ENCODE measurements at regions not wholly inside any gene's neighbourhood (a gene's known extent, or its start where the extent isn't known, plus 50 kb on each side); places are given as distances from the start of the nearest gene placed in this dataset.

- no peaks in the 10 kb centered on the region for H3K27me3 ChIP-seq
- no peak overlapping the region for H3K4me3 ChIP-seq
- TF ChIP-seq POLR2A (IDR thresholded peaks at IDR 0.05): no peak
- TF ChIP-seq POLR2AphosphoS5 (IDR thresholded peaks at IDR 0.05): no peak
- TF ChIP-seq CTCF (IDR thresholded peaks at IDR 0.05): no peak
- TF ChIP-seq EP300 (IDR thresholded peaks at IDR 0.05): no peak
- intact Hi-C loops (cut with DNase I; ENCODE audit: low total_unique reads): no loop called here
- peaks cover 23 to 34% (median 30%) of the 10 kb centered on the region in 4 donors for H3K4me1 ChIP-seq
- 74 to 92% (median 79%) methylated on average over 7 of the region's 7 CpGs for WGBS, 5 donors
- no peaks in the 10 kb centered on the region for H3K9me3 ChIP-seq
- no peak for DNase-seq
- no peak overlapping the region for H3K27ac ChIP-seq
- no peaks in the 10 kb centered on the region for H3K36me3 ChIP-seq
Measured at GRCh38 chr1:19014765-19015164, 58.3 kb upstream of the IFFO2 start.

- peak; percentile 31 to 36 for DNase-seq
- no peak overlapping the region for H3K4me3 ChIP-seq
- no peaks in the 10 kb centered on the region for H3K36me3 ChIP-seq
- WGBS, 5 donors: 81 to 93% (median 87%) methylated on average over 16 of the region's 16 CpGs
- no peak for TF ChIP-seq POLR2A (IDR thresholded peaks at IDR 0.05)
- no peak for TF ChIP-seq EP300 (IDR thresholded peaks at IDR 0.05)
- TF ChIP-seq CTCF (IDR thresholded peaks at IDR 0.05): no peak
- no peak for TF ChIP-seq POLR2AphosphoS5 (IDR thresholded peaks at IDR 0.05)
- H3K27ac ChIP-seq: no peak overlapping the region
- intact Hi-C loops (cut with DNase I; ENCODE audit: low total_unique reads): no loop called here
- H3K27me3 ChIP-seq: no peaks in the 10 kb centered on the region
- peaks cover 30 to 41% (median 35%) of the 10 kb centered on the region in 4 donors for H3K4me1 ChIP-seq
- H3K9me3 ChIP-seq: no peaks in the 10 kb centered on the region
Measured at GRCh38 chr1:19013826-19014548, 57.5 kb upstream of the IFFO2 start.

- H3K4me3 ChIP-seq: no peak overlapping the region
- intact Hi-C loops (cut with DNase I; ENCODE audit: low total_unique reads): no loop called here
- no peak for TF ChIP-seq POLR2A (IDR thresholded peaks at IDR 0.05)
- TF ChIP-seq CTCF (IDR thresholded peaks at IDR 0.05): no peak
- TF ChIP-seq EP300 (IDR thresholded peaks at IDR 0.05): no peak
- TF ChIP-seq POLR2AphosphoS5 (IDR thresholded peaks at IDR 0.05): no peak
- H3K4me1 ChIP-seq: peaks cover 41 to 55% (median 49%) of the 10 kb centered on the region in 4 donors
- H3K9me3 ChIP-seq: no peaks in the 10 kb centered on the region
- H3K36me3 ChIP-seq: no peaks in the 10 kb centered on the region
- no peaks in the 10 kb centered on the region for H3K27me3 ChIP-seq
- no peak for DNase-seq
- WGBS, 5 donors: 54 to 74% (median 61%) methylated on average over 6 of the region's 6 CpGs
- H3K27ac ChIP-seq: peak overlapping the region; percentile 32 to 90 (median 88)
Measured at GRCh38 chr1:19011845-19012231, 55.4 kb upstream of the IFFO2 start.

GRCh38 chr1:19010995-19011844 lies 54.7 kb upstream of the IFFO2 start:
- Histone ChIP-seq H3K36me3 (no peaks in the 10 kb centered on the region), H3K4me3 (peak overlapping the region in 2 of 4 donors; percentile 2 to 25), H3K4me1 (peaks cover 46 to 62% (median 55%) of the 10 kb centered on the region in 4 donors), H3K27me3 (no peaks in the 10 kb centered on the region), H3K27ac (peak overlapping the region; percentile 81 to 90 (median 88)), H3K9me3 (no peaks in the 10 kb centered on the region)
- WGBS, 5 donors: 18 to 32% (median 27%) methylated on average over 22 of the region's 22 CpGs
- DNase-seq: peak; percentile 87 to 94
- intact Hi-C loops (cut with DNase I; ENCODE audit: low total_unique reads): no loop called here
- TF ChIP-seq EP300 (IDR thresholded peaks at IDR 0.05) (no peak), POLR2AphosphoS5 (IDR thresholded peaks at IDR 0.05) (peak; percentile 26 to 91 (median 55))

Measured in stomach (tissue), 8 donors.